IMR-90 (cell line): ENCODE measurements at regions not wholly inside any gene's neighbourhood (a gene's known extent, or its start where the extent isn't known, plus 50 kb on each side); places are given as distances from the start of the nearest gene placed in this dataset.

Source experiments
- ATAC-seq: fragments of 200-7000 bp; cut with Tn5 transposase; 2 replicates; pipeline ENCODE4 v1.9.1; 2020; ENCODE audit warnings: low read depth, mild to moderate bottlenecking, moderate library complexity
- BruUV-seq: library from RNA; stranded (reverse); fragments of 400-500 nt; replicated peaks from 2 replicates; lab custom pipeline; 2021; lab: Mats Ljungman, UMichigan
- CTCF ChIA-PET: fragments of 300-600 bp; formaldehyde crosslinking; extraction: SDS; loops from one replicate; lab custom pipeline; 2021; ENCODE audit warnings: antibody characterized with exemption; lab: Yijun Ruan, JAX
- POLR2A ChIA-PET: fragments of 300-600 bp; sonication (Branson Sonifier 250); formaldehyde crosslinking; loops from one replicate; lab custom pipeline; 2022; ENCODE audit warnings: antibody characterized with exemption; ENCODE audit not compliant: unreplicated experiment; lab: Charles Lee
- DNase-seq: peaks from one replicate; pipeline ENCODE4 v3.0.0; 2013
- H2AFZ ChIP-seq: replicated peaks from 2 replicates; pipeline ENCODE3; 2013; ENCODE audit warnings: low read length, mild to moderate bottlenecking; ENCODE audit not compliant: poor library complexity
- H2AK5ac ChIP-seq: 2 replicates; pipeline ENCODE4 v1.6.1; 2013; ENCODE audit warnings: low read depth, low read length, inconsistent platforms
- H2AK9ac ChIP-seq: replicated peaks from 2 replicates; pipeline ENCODE3; 2013; ENCODE audit warnings: mild to moderate bottlenecking, low read depth, low read length, moderate library complexity; ENCODE audit not compliant: poor library complexity
- H2BK120ac ChIP-seq: 2 replicates; pipeline ENCODE4 v1.6.1; 2013; ENCODE audit warnings: low read depth, low read length, inconsistent platforms
- H2BK15ac ChIP-seq: 3 replicates; pipeline ENCODE4 v1.6.1; 2013; ENCODE audit warnings: low read depth, low read length, inconsistent platforms
- H2BK20ac ChIP-seq: 2 replicates; pipeline ENCODE4 v1.6.1; 2013; ENCODE audit warnings: low read depth, mild to moderate bottlenecking, inconsistent platforms, low read length, moderate library complexity
- H2BK5ac ChIP-seq: 2 replicates; pipeline ENCODE4 v1.6.1; 2013; ENCODE audit warnings: mild to moderate bottlenecking, low read depth, low read length, inconsistent platforms; ENCODE audit not compliant: poor library complexity, severe bottlenecking
- H3K14ac ChIP-seq: replicated peaks from 2 replicates; pipeline ENCODE4 v1.6.1; 2013; ENCODE audit warnings: low read depth, low read length, inconsistent platforms
- H3K18ac ChIP-seq: 2 replicates; pipeline ENCODE4 v1.6.1; 2013; ENCODE audit warnings: low read depth, low read length, control low read depth
- H3K23ac ChIP-seq: 2 replicates; pipeline ENCODE4 v1.6.1; 2013; ENCODE audit warnings: low read depth, low read length, inconsistent platforms
- H3K27ac ChIP-seq: 2 replicates; pipeline ENCODE4 v1.5.1; 2013; ENCODE audit warnings: mild to moderate bottlenecking, control low read depth, low read length; ENCODE audit not compliant: insufficient read depth
- H3K27me3 ChIP-seq: 2 replicates; pipeline ENCODE4 v1.6.1; 2013; ENCODE audit warnings: low read length; ENCODE audit not compliant: control insufficient read depth, insufficient read depth
- H3K36me3 ChIP-seq: 2 replicates; pipeline ENCODE4 v1.6.1; 2013; ENCODE audit warnings: low read length, mixed read lengths; ENCODE audit not compliant: control insufficient read depth, insufficient read depth
- H3K4ac ChIP-seq: 2 replicates; pipeline ENCODE4 v1.6.1; 2013; ENCODE audit warnings: low read depth, low read length, inconsistent platforms
- H3K4me1 ChIP-seq: 2 replicates; pipeline ENCODE4 v1.6.1; 2013; ENCODE audit warnings: low read length, mixed read lengths; ENCODE audit not compliant: control insufficient read depth, insufficient read depth
- H3K4me2 ChIP-seq: 2 replicates; pipeline ENCODE4 v1.6.1; 2013; ENCODE audit warnings: low read depth, mild to moderate bottlenecking, control low read depth, low read length, moderate library complexity
- H3K4me3 ChIP-seq: 2 replicates; pipeline ENCODE4 v1.5.1; 2013; ENCODE audit warnings: low read depth, mild to moderate bottlenecking, control low read depth, low read length, moderate library complexity; ENCODE audit not compliant: insufficient read depth
- H3K56ac ChIP-seq: 2 replicates; pipeline ENCODE4 v1.6.1; 2013; ENCODE audit warnings: low read length, inconsistent platforms; ENCODE audit not compliant: insufficient read depth; ENCODE audit errors: extremely low read depth
- H3K79me1 ChIP-seq, 2 experiments: 2 replicates each; pipeline ENCODE4 v1.6.1; 2013; ENCODE audit warnings: low read length in 2 of 2, inconsistent platforms in 1 of 2, low read depth in 1 of 2
- H3K9ac ChIP-seq: 2 replicates; pipeline ENCODE4 v1.6.1; 2013; ENCODE audit warnings: low read depth, low read length, control low read depth
- H3K9me1 ChIP-seq: 2 replicates; pipeline ENCODE4 v1.6.1; 2013; ENCODE audit warnings: low read length, inconsistent platforms; ENCODE audit not compliant: insufficient read depth
- H3K9me3 ChIP-seq: 2 replicates; pipeline ENCODE4 v1.6.1; 2013; ENCODE audit warnings: low read length; ENCODE audit not compliant: control insufficient read depth, insufficient read depth
- H4K20me1 ChIP-seq: 2 replicates; pipeline ENCODE4 v1.6.1; 2013; ENCODE audit warnings: low read length, inconsistent platforms; ENCODE audit not compliant: insufficient read depth
- H4K5ac ChIP-seq: 2 replicates; pipeline ENCODE4 v1.6.1; 2013; ENCODE audit warnings: mild to moderate bottlenecking, low read depth, low read length, control low read depth
- H4K8ac ChIP-seq, 2 experiments: 2 replicates each; pipeline ENCODE4 v1.6.1; 2013; ENCODE audit warnings: low read depth in 2 of 2, low read length in 2 of 2, control low read depth in 1 of 2, inconsistent platforms in 1 of 2
- H4K91ac ChIP-seq: 2 replicates; pipeline ENCODE4 v1.6.1; 2013; ENCODE audit warnings: low read depth, low read length, inconsistent platforms; ENCODE audit not compliant: insufficient read depth
- BHLHE40 ChIP-seq: fragments of 150-350 bp; IDR thresholded peaks from 2 replicates; pipeline ENCODE4 v1.6.1; 2016; ENCODE audit warnings: mild to moderate bottlenecking, low read depth, low read length
- CEBPB ChIP-seq: IDR thresholded peaks from 2 replicates; pipeline ENCODE4 v1.6.1; 2012; ENCODE audit warnings: low read depth, low read length, improper control_type of control experiment
- CHD1 ChIP-seq: IDR thresholded peaks from 2 replicates; pipeline ENCODE4 v1.6.1; 2012; ENCODE audit warnings: low read depth, low read length, improper control_type of control experiment
- CTCF ChIP-seq: conservative IDR thresholded peaks from 2 replicates; pipeline ENCODE4 v1.5.1; 2012; ENCODE audit warnings: mild to moderate bottlenecking, low read depth, low read length, improper control_type of control experiment
- ELK1 ChIP-seq: fragments of 150-350 bp; IDR thresholded peaks from 2 replicates; pipeline ENCODE4 v1.6.1; 2016; ENCODE audit warnings: low read depth, mild to moderate bottlenecking, low read length, moderate library complexity, borderline replicate concordance
- FOS ChIP-seq: fragments of 150-350 bp; IDR thresholded peaks from 2 replicates; pipeline ENCODE4 v1.6.1; 2016; ENCODE audit warnings: low read depth, low read length
- MAFK ChIP-seq: IDR thresholded peaks from 2 replicates; pipeline ENCODE4 v1.6.1; 2012; ENCODE audit warnings: low read depth, low read length, improper control_type of control experiment
- MAZ ChIP-seq: IDR thresholded peaks from 2 replicates; pipeline ENCODE4 v1.6.1; 2012; ENCODE audit warnings: low read depth, mild to moderate bottlenecking, low read length, improper control_type of control experiment, moderate library complexity, borderline replicate concordance
- MXI1 ChIP-seq: IDR thresholded peaks from 2 replicates; pipeline ENCODE4 v1.6.1; 2012; ENCODE audit warnings: low read depth, mild to moderate bottlenecking, low read length, moderate library complexity, borderline replicate concordance
- NFE2L2 ChIP-seq: fragments of 150-350 bp; IDR thresholded peaks from 2 replicates; pipeline ENCODE4 v1.6.1; 2016; ENCODE audit warnings: low read depth, mild to moderate bottlenecking, low read length
- POLR2A ChIP-seq: IDR thresholded peaks from 2 replicates; pipeline ENCODE4 v1.6.1; 2012; ENCODE audit warnings: mild to moderate bottlenecking, low read depth, low read length
- RAD21 ChIP-seq: IDR thresholded peaks from 2 replicates; pipeline ENCODE4 v1.6.1; 2012; ENCODE audit warnings: low read length, improper control_type of control experiment
- RCOR1 ChIP-seq: IDR thresholded peaks from 2 replicates; pipeline ENCODE4 v1.6.1; 2012; ENCODE audit warnings: mild to moderate bottlenecking, low read length, improper control_type of control experiment; ENCODE audit not compliant: insufficient replicate concordance
- RFX5 ChIP-seq: IDR thresholded peaks from 2 replicates; pipeline ENCODE4 v1.8.0; 2012; ENCODE audit warnings: low read depth, mild to moderate bottlenecking, low read length, moderate library complexity
- SMC3 ChIP-seq: fragments of 150-350 bp; IDR thresholded peaks from 2 replicates; pipeline ENCODE4 v1.6.1; 2016; ENCODE audit warnings: low read depth, mild to moderate bottlenecking, antibody characterized with exemption, low read length, moderate library complexity
- WGBS, 2 experiments: methylation state at CpG; one replicate each; pipeline versions ENCODE4 v1.1.5 to v1.1.7; 2013; ENCODE audit warnings: missing lambda C conversion rate in 2 of 2; ENCODE audit not compliant: insufficient read length in 1 of 2; ENCODE audit errors: extremely low coverage in 2 of 2; 5-methylcytosine and 5-hydroxymethylcytosine counted together
- dilution Hi-C: fragments of 300-500 bp; cut with HindIII; formaldehyde crosslinking; loops from one replicate; pipeline ENCODE4 v1.14.3; 2018; ENCODE audit warnings: low sequenced_read_pairs; ENCODE audit not compliant: unreplicated experiment
- in situ Hi-C: fragments of 300-500 bp; cut with MboI; formaldehyde crosslinking; loops from 3 replicates; pipeline ENCODE4 v1.14.3; 2019; ENCODE audit warnings: low sequenced_read_pairs, inconsistent platforms, mixed read lengths
- intact Hi-C: fragments of 100-400 bp; cut with micrococcal nuclease; formaldehyde crosslinking; loops from 2 replicates; pipeline ENCODE4 v1.10.0; 2022
- TF ChIP-seq, protein P1 (sequence below): fragments of 150-350 bp; IDR thresholded peaks from 2 replicates; pipeline ENCODE4 v1.6.1; 2017; ENCODE audit warnings: mild to moderate bottlenecking, antibody characterized with exemption, low read length, low read depth

DNA sequence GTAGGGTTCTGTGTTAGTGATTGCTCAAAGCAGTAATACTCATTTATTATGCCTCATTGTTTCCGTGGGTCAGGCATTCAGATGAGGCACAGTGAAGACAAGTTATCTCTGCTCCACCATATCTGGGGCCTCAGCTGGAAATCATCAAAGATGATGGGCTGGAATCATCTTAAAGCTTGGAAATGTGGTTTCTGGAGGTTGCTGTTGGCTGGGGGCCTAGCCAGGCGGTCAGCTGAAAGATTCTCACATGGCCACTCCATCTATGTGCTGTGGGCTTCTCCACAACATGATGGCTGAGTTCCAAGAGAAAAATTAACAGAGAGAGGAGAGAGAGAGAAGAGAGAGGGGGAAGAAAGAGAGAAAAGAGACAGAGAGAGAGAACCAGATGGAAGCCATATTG, 75.5 kb downstream of the OLFM4 start:
- ChIA-PET POLR2A (no interaction called here), CTCF (no interaction called here)
- no CpG with 5 or more reads among the region's 2 CpGs for WGBS, 2 experiments
- no peak overlapping the region for H2AFZ ChIP-seq
- no peaks in the 10 kb centered on the region for H3K36me3 ChIP-seq
- no peaks in the 10 kb centered on the region for H3K9me1 ChIP-seq
- no peak overlapping the region for H2BK5ac ChIP-seq
- dilution Hi-C loops (no loop called here), in situ Hi-C loops (no loop called here), intact Hi-C loops (no loop called here)
- H3K9ac ChIP-seq = no peak overlapping the region
- no peak for ATAC-seq
- H3K27me3 ChIP-seq = no peaks in the 10 kb centered on the region
- no peak overlapping the region for H3K4me3 ChIP-seq
- H3K4me1 ChIP-seq = no peaks in the 10 kb centered on the region
- no peaks in the 10 kb centered on the region for H4K20me1 ChIP-seq
- no peak overlapping the region for H2AK5ac ChIP-seq
- no peak overlapping the region for H4K91ac ChIP-seq
- no peak overlapping the region for H3K23ac ChIP-seq
- H3K9me3 ChIP-seq = peaks cover 5% of the 10 kb centered on the region; the same call in 1 of the 2 replicates
- DNase-seq = no peak
- no TSS peak for BruUV-seq
- no peak overlapping the region for H3K18ac ChIP-seq
- H2BK15ac ChIP-seq = no peak overlapping the region
- H4K5ac ChIP-seq = no peak overlapping the region
- H2BK120ac ChIP-seq = no peak overlapping the region
- no peak overlapping the region for H3K27ac ChIP-seq
- H2BK20ac ChIP-seq = no peak overlapping the region
- H3K4ac ChIP-seq = no peak overlapping the region
- no peak overlapping the region for H2AK9ac ChIP-seq
- TF ChIP-seq RFX5 (no peak), CEBPB (no peak), FOS (no peak), MAFK (no peak), MXI1 (no peak), BHLHE40 (no peak), CHD1 (no peak), POLR2A (no peak), RCOR1 (no peak), MAZ (no peak), ELK1 (no peak), RAD21 (no peak), SMC3 (no peak), NFE2L2 (no peak), CTCF (no peak)
- TF ChIP-seq, protein P1, sequence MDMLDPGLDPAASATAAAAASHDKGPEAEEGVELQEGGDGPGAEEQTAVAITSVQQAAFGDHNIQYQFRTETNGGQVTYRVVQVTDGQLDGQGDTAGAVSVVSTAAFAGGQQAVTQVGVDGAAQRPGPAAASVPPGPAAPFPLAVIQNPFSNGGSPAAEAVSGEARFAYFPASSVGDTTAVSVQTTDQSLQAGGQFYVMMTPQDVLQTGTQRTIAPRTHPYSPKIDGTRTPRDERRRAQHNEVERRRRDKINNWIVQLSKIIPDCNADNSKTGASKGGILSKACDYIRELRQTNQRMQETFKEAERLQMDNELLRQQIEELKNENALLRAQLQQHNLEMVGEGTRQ = no peak
- no peak overlapping the region for H3K56ac ChIP-seq
- H3K79me1 ChIP-seq = no peaks in the 10 kb centered on the region
- H4K8ac ChIP-seq = no peak overlapping the region
- no peak overlapping the region for H3K14ac ChIP-seq
- no peak overlapping the region for H3K4me2 ChIP-seq
